GM04504 (cell line): ENCODE measurements at regions not wholly inside any gene's neighbourhood (a gene's known extent, or its start where the extent isn't known, plus 50 kb on each side); places are given as distances from the start of the nearest gene placed in this dataset.
"Not testable (repeated sequence)": the region's sequence is repeated elsewhere in the genome, so short reads cannot be mapped to it uniquely, and the experiment has no call there.

Source experiments
- DNase-seq: peaks from one replicate; pipeline ENCODE4 v3.0.0-alpha.2; 2012; ENCODE audit warnings: low read depth

DNA sequence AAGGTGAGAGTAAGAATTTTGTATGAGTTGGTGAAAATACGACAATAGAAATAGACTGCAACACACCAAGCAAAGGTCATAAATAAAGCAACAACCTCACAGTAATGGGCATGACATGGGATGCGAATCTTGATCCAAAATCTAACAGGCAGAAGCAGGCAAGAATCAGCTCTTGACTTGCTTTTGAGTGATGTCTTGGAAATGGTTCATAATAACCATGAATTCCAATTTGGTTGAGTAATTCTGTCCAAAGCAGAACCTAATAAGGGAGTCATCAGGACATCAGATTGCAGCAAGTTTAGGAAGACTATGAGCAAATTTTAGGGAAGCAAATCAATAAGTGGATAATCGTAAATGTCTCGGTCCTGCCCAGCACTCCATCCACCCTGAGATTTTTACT is 224.0 kb upstream of the ISX start:
- DNase-seq: no peak

DNA sequence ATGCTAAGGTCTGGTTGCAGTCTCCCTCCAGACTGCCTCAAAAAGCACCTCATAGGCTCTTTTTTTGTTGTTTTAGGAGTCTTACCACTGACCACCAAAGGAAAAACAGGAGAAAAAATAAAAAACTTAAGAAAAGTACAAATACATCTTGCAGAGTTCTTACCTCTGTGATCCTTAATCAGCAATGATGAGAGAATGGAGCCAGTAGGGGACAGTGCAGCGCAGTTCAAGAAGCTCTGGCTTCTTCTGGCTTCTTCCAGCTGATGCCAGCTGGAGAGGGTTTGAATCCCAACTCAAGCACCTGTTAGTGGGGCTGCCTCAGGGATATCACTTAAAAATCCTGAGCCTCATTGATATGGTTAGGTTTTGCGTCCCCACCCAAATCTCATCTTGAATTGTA is 223.3 kb upstream of the ISX start:
- DNase-seq: no peak

DNA sequence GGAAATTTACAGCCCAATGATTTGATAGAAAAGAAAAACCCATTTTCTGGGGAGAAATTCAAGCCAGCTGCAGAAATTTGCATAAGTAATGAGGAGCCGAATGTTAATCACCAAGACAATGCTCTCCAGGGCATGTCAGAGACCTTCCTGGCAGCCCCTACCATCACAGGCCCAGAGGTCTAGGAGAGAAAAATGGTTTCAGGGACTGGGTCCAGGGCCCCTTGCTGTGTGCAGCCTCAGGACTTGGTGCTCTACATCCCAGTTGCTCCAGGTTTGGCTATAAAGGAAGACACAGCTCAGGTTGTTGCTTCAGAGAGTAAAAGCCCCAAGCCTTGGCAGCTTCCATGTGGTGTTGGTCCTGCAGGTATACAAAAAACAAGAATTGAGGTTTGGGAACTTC is 222.2 kb upstream of the ISX start:
- DNase-seq: not testable (repeated sequence)

DNA sequence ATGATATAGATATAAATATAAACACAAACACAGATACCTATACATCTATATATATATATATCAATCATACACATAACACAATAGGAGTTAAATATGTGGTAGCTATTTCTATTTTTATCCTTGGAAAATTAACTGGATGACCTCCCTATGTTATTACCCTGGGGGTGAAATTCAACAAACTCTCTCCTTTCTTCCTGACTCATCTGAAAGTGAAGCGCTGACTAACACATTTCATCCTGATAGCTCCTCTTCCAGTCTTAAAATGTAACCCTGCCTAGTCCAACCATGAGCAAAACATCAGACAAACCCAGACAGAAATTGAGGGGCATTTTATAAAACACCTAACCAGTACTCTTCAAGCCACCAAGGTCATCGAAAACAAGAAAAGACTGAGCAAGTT is 220.6 kb upstream of the ISX start:
- DNase-seq: no peak

DNA sequence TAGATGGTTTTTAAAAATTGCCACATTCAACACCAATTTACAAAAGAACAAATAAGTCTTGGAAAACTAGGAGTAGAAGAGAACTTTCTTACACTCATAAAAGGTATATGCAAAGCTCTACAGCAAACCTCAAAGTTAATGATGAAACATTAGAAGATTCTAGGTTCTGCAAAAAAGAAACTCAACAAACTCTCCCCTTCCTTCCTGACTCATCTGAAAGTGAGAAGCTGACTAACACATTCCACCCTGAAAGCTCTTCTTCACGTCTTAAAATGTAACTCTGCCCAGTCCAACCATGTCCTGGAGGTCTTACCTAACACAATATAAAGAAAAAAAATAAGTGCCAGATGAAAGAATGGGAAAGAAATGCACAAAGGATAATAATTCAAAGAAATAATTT is 218.9 kb upstream of the ISX start:
- no peak for DNase-seq

DNA sequence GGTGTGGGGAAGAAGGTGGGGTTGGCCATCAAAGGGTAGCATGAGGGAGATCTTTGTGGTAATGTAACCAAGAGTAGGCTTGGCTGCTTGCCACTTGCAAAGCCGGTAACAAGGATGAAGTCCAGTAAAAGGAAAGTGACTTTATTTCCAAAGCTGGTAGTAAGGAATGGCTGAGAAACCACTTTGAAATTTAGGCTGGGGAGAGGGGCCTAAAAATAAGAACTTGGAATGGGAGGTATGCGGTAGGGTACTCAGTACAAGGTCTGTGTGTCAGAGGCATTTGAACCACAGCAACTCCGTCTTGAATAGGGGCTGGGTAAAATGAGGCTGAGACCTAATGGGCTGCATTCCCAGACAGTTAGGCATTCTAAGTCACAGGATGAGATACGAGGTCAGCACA is 216.0 kb upstream of the ISX start:
- DNase-seq: no peak

DNA sequence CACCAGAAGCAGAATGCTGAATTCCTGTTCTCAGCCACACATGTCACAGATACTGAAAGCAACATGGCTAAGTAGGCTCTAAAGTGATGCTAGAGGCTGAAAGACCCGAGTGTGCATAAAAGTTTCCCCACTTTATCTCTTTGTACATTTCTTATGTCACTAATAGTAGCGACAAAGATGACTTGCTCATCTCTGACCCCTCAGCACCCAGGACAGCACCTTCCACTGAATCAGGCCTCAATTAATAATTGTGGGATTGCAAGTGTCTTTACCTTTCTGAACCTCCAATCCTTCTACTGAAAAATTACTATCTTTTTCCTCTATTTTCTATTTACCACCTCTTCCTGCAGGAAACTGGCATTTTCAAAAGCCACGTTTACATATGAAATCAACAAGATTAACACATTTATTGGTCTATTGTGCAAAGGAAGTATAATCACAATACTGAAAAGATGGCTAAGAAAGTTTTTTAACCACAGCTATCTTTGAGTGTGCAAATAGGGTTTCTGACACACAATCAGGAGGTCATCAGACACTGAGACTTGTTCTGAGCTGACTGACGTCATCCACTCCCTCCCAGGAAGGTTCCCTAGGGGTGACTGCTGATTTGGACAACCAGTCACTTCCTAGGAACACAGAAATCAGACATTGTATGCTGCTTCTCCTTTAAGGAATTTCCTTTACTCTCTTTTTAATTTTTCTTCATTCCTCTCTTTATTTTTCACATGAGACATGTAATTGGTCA is 213.9 kb upstream of the ISX start:
- DNase-seq: no peak

DNA sequence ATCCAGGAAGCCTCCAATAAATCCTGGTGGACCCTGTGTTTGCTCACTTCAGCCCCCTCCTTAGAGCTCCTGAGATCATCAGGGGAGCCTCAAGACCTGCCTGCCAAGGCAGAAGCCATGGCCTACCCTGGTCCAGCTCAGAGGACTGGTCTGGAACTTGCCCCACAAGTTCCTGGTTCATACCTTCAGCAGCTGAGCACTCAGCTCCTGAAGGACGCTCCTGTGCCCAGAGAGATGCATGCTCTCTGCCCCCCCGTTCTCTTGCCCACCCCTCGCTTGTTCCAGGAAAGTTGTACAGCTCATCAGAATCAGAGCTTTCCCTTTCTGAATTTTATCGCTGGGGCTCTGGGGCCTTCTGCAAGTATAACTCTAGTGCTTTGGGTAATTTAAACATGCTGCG is 210.5 kb upstream of the ISX start:
- DNase-seq: no peak

DNA sequence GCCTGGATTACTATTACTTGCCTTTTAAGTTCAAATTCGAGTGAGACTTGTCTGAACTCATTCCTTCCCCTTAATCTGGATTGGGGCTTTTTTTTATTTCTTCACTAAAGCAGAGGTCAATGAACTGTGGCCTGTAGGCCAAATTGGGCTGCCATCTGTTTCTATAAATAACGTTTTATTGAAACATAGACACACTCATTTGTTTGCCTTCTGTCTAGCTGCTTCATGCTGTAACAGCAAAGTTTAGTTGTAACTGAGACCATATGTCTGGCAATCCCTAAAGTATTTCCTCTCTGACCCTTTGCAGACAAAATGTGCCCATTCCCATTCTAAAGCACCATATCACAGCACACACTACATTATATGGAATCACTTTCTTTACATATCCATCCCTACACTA is 207.9 kb upstream of the ISX start:
- no peak for DNase-seq

DNA sequence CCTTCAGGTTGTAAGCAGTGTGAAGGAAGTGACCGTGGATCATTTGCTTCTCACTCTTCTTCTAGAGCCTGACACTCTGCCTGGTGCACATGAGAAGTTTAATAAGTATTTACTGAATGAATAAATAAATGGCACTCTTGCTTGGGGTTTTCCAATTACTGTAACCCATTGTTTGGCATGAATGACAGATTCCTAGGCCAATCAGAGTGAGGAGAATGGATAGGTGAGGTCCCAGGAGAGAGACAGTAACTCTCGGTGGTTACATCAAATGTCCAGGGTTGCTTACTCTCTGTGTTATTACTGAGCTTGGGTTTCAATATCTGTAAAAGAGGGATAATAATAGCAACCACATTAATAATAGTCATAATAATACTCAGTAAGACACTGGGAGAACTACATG is 204.2 kb upstream of the ISX start:
- DNase-seq: no peak

DNA sequence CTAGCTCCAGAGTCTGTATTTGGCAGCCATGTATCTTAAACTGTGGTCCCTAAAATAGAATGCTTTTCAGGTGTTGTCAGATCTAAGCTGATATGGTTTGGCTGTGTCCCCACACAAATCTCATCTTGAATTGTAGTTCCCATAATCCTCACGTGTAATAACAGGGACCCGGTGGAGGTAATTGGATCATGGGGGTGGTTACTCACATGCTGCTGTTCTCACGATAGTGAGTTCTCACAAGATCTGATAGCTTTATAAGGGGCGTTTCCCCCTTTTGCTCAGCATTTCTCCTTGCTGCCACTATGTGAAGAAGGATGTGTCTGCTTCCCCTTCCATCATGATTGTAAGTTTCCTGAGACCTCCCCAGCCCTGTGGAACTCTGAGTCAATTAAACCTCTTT is 199.9 kb upstream of the ISX start:
- DNase-seq: no peak

DNA sequence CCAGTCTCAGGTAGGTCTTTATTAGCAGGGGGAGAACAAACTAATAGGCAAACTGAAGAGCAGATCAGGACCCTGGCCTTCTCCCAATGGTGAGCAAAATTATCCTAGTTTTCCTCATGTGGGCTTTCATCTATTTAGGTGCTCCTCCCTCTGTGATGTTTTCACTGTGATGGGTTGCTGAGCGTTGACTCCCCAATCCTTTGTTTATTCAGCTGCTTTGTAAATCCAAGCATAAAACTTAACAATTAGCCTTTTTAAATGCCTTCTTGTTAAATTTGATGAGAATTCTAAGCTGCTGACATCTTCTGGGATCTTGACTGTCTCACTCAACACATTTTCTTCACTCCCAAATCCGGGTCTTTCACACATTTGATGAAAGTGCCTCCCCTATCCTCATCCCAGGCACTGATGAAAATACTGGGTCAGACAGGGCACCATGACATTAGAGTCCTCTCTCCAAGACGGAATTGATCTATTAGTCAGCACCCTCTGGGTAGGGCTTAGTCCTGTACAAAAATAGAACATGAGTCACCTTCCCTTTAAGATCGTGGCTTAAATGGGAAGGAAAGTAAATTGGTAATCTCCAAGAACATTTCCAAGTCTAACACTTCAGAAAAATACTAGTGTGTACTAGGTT is 199.3 kb upstream of the ISX start:
- DNase-seq: no peak

DNA sequence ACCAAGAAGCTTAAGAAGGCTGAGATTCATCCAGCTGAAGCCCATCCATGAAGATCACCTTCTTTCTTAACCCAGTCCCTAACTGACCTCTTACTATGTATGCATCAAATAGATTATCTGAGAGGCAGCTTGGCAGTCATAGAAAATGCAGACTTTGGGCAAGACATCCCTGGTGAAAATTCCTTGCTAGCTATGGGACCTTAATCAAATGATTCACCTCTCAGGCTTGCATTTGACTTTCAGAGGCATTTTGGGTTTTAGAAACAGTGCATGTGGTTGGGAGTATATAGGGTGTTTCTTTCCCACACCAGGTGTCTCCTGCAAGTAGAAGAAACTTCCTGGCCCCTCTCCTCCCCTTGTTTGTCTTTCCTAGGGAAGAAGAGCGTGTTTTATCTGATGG is 188.5 kb upstream of the ISX start:
- DNase-seq: no peak

DNA sequence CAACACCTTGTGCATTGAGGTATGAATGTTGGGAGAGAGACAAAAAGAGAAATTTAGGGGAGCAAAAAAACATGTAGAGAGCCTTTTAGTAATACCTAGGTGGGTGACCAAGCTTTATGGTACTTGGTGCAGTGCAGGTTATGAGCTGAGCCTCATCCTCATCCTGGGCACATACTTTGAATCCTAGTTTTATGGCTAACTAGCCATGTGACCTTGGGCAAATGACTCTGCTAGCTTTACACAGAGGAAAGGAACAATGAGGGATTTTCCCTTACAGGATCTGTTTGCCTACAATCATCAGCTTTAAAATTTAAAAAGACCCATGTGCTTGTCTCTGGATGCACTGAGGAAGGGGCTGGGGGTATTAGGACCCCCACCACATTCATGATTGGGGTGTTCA is 187.8 kb upstream of the ISX start:
- no peak for DNase-seq

DNA sequence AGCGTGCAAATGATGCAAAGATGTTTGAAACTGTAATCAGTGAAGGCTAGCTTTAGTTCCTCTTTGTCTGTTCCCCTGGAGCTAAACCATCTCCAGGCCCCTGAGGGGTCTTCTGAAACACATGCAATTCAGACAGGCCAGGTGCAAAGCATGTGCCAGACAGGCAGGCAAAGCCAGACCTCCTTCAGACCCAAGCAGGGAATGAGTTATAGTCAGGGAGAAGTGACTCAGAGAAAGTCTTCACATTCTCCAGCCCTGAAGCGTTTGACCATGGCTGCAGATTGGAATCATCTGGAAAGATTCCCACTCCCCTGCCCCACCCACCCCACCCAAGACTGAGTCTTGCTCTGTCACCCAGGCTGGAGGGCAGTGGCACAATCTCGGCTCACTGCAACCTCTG is 187.0 kb upstream of the ISX start:
- DNase-seq: no peak

DNA sequence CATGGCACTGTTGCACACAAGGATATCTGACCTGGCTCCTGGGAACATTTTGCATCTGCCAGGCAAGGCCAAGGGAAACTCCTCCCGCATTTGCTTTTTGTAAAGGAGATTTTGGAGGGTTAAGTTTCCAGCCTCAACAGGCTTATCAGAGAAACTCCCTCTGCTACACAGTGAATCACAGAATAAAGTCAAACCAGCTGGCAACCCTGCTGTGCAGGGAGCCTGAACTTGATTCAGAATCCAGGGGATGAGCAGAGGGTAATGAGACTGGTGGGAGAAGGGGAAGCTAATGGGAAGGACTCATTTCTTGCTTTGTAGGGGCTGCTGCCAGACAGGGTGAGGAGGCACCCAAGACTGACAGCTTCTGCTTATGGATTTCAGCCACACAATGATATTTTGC is 185.3 kb upstream of the ISX start:
- no peak for DNase-seq

DNA sequence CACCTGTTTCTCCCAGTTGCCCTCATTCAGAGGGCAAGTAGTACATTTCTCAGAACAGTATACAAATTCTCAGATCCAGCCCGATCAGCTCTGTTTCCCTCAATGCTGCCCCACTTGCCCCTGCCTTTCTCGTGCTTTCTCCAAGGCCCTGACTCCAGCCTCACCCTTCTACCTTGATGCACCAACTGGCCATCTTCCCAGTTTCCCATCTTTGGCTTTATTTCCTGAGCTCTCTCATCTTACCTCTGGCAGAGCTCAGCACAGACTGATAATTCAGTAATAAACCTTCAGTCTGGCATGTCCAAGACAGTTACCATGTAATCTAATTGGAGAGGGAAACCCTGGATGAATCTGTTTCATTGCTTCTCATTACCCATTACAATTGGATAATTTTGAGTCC is 184.5 kb upstream of the ISX start:
- no peak for DNase-seq

DNA sequence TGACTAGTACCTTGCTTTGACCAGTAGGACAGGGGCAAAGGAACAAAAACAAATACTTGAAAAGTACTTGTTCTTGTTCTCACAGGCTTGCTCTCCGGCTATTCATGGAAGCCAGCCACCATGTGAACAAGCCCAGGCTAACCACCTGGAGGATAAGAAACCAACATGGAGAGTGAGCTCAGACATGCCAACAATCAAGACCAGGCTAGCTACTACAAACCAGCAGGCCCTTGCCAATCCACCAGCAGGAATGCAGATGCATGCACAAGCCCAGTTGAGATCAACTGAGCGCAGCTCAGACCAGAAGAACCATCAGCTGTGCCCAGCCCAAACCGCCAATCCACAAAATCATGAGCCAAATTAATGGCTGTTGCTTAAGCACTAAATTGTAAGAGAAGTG is 180.1 kb upstream of the ISX start:
- DNase-seq: no peak

DNA sequence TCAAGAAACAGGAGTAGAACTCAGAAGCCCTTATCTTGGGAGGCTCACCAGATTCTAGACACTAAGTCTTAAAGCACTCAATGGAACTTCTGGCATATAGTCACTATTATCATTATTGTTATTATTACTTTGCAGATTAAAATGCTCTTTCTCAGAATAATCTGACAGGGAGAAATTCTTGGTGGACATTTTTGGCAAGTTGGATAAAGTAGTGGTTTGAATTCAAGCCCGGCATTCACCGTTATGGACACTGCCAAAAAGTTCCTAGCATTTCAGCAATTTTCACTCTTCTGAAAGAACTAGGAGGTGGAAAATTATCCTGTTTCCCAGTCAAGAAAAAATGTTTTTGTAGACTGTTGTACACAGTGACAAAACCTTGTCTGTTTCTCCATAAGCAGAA is 179.6 kb upstream of the ISX start:
- no peak for DNase-seq

DNA sequence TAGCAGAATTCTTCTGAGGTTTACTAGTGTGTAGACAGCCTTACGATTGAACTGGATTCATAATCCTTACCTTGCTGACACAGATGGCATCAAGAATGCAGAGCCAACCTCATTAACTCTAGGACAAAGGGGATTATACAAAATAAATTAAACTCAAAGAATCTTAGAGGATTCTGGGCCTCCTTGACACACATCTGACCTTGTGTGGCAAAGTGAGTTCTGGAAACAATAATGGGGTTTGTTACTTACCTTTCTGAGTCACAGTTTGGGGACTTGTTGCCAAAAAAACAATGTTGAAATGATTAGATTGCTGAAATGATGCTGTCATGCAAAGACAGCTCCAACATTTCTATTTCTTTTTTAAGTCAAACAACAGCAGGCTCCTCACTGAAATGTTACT is 179.1 kb upstream of the ISX start:
- DNase-seq: no peak

DNA sequence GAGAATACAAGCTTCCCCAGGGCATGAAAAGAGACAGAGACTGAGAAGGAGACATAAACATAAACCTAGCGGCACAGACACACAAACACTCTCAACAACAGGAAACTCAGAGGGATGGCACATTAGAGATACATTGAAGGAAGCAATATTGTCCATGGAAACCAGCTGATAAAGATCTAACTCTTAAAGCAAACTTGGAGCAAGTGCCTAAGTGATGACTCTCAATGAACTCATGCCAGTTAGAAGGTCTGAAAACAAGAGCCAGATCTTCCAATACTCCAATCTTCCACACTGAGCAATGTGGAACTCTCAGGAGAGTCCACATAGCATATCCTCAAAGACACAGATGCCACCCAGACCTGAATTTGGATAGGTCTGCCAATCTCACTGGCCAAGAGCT is 168.8 kb upstream of the ISX start:
- DNase-seq: no peak

DNA sequence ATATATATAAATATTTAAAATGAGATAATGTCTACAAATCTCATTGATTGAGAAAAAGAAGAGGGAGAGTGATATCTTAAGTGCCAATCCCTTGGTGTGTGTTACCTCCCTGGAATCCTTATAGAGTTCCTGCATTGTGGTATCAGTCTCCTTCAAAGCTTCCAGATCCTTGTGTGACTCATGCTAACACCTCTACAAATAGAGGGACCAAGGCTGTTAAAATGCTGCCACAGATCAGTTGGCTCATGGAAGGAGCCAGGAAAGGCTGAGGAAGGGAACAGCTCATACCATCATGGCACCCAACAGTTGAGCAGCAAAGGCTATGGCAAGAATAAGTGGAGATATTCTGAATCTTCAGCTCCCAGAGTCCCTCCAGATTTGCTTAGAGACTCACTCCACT is 163.6 kb upstream of the ISX start:
- DNase-seq: no peak

DNA sequence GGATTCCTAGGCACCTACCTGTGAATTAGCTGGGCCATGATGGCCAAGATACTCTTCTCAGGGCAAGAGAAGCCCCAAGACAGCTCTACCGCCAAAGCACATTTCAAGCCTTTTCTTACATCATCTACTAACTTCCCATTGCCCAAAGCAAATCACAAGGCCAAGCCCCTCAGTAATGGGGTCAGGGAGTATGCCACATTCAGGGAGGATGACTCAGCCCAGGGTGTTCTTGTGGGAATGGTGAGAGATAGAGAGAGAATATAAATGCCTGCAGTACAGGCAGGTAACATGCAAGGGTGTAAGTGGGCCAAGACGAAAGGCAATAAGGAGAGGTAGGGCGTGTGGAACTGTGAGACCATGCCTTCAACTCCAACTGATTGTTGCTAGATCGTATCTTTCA is 162.5 kb upstream of the ISX start:
- no peak for DNase-seq

DNA sequence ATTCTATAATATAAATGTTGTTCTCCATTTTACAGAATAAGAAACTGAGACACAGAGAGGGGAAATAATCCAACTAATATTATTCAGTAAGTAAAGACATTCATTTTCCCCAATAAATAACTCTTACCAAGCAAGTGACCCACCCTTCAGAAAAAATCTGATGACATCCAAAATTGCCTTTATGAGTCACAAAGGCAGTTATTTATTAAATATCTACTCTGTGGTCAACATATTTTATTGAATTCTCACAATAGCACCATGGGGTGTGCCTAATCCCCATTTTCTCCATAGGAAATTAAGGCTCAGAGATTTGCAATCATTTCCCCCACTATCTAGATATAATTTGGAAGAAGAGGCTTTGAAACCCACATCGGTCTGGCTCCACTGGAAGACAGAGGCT is 161.5 kb upstream of the ISX start:
- DNase-seq: no peak
